GM19240 (cell line): ENCODE measurements at regions not wholly inside any gene's neighbourhood (a gene's known extent, or its start where the extent isn't known, plus 50 kb on each side); places are given as distances from the start of the nearest gene placed in this dataset.
"Not testable (repeated sequence)": the region's sequence is repeated elsewhere in the genome, so short reads cannot be mapped to it uniquely, and the experiment has no call there.

Experiments used
- DNase-seq: peaks from one replicate; pipeline ENCODE4 v3.0.0; 2011; ENCODE audit warnings: low spot score; ENCODE audit not compliant: insufficient read length

- DNase-seq = no peak
Observed at GRCh38 chrX:12042615-12043014, 95.7 kb upstream of the FRMPD4 start.

GRCh38 chrX:12052109-12052508, 86.2 kb upstream of the FRMPD4 start:
- DNase-seq = no peak

GRCh38 chrX:12058087-12058486, 80.2 kb upstream of the FRMPD4 start:
- DNase-seq = no peak

GRCh38 chrX:12060489-12061260, 77.6 kb upstream of the FRMPD4 start:
- no peak for DNase-seq

- DNase-seq = no peak
Observed at GRCh38 chrX:12065251-12065650, 73.0 kb upstream of the FRMPD4 start.

- DNase-seq = no peak
Observed at GRCh38 chrX:12076046-12076445, 62.2 kb upstream of the FRMPD4 start.

- no peak for DNase-seq
Observed at GRCh38 chrX:12080265-12080664, 58.0 kb upstream of the FRMPD4 start.

GRCh38 chrX:12082959-12083358, 55.3 kb upstream of the FRMPD4 start:
- DNase-seq = not testable (repeated sequence)
